Kidney (tissue), 13 donors: ENCODE measurements at regions not wholly inside any gene's neighbourhood (a gene's known extent, or its start where the extent isn't known, plus 50 kb on each side); places are given as distances from the start of the nearest gene placed in this dataset.

Source experiments
- DNase-seq, 5 donors: peaks; one replicate each; pipeline ENCODE4 v3.0.0-alpha.2; 2013 to 2020
- FAIRE-seq: peaks from 2 replicates; lab custom pipeline; 2012; peaks lifted over from hg19 to GRCh38; lab: Jason Lieb, UNC
- H3K27ac ChIP-seq, 2 donors: one replicate each; pipeline ENCODE4 v1.7.0; 2013; ENCODE audit warnings: low read depth in 2 of 2, low read length in 2 of 2, inconsistent platforms in 1 of 2
- H3K27me3 ChIP-seq: one replicate; pipeline ENCODE4 v1.7.1; 2013; ENCODE audit warnings: low read length, inconsistent platforms; ENCODE audit not compliant: control insufficient read depth, insufficient read depth
- H3K36me3 ChIP-seq, 3 donors: one replicate each; pipeline versions ENCODE4 v1.7.0 to v1.7.1; 2013; ENCODE audit warnings: low read length in 3 of 3, control low read depth in 1 of 3, inconsistent platforms in 1 of 3; ENCODE audit not compliant: insufficient read depth in 3 of 3, control insufficient read depth in 2 of 3
- H3K4me1 ChIP-seq, 3 donors: one replicate each; pipeline versions ENCODE4 v1.7.0 to v1.7.1; 2013; ENCODE audit warnings: low read length in 3 of 3, inconsistent platforms in 1 of 3, low read depth in 1 of 3; ENCODE audit not compliant: control insufficient read depth in 2 of 3, insufficient read depth in 2 of 3
- H3K4me3 ChIP-seq, 3 donors: one replicate each; pipeline versions ENCODE4 v1.7.0 to v1.8.1; 2013; ENCODE audit warnings: low read length in 3 of 3, control low read depth in 1 of 3, inconsistent platforms in 1 of 3
- H3K9ac ChIP-seq, 3 donors: one replicate each; pipeline versions ENCODE4 v1.7.0 to v1.7.1; 2013; ENCODE audit warnings: low read length in 3 of 3, control low read depth in 1 of 3, inconsistent platforms in 1 of 3
- H3K9me3 ChIP-seq, 3 donors: one replicate each; pipeline versions ENCODE4 v1.7.0 to v1.7.1; 2013; ENCODE audit warnings: low read length in 3 of 3, control low read depth in 1 of 3, inconsistent platforms in 1 of 3; ENCODE audit not compliant: control insufficient read depth in 2 of 3, insufficient read depth in 1 of 3
- intact Hi-C: fragments of 100-400 bp; cut with DNase I; formaldehyde crosslinking; loops from one replicate; pipeline ENCODE4 v1.11.1; 2022
- TF ChIP-seq, protein P1 (sequence below): IDR thresholded peaks from 3 replicates; pipeline ENCODE4 v1.5.1; 2012; ENCODE audit warnings: mild to moderate bottlenecking, moderate library complexity, borderline replicate concordance; ENCODE audit not compliant: insufficient read depth; ENCODE audit errors: extremely low read depth
- donor health status: control.
- donor health status: control.
- donor health status: control.
- donor health status: control.
- donor health status: control.
- donor health status: DM: yes; HTN: yes; CAD: no.
- donor health status: Normal renal cell carcinoma (clear cell type).

DNA sequence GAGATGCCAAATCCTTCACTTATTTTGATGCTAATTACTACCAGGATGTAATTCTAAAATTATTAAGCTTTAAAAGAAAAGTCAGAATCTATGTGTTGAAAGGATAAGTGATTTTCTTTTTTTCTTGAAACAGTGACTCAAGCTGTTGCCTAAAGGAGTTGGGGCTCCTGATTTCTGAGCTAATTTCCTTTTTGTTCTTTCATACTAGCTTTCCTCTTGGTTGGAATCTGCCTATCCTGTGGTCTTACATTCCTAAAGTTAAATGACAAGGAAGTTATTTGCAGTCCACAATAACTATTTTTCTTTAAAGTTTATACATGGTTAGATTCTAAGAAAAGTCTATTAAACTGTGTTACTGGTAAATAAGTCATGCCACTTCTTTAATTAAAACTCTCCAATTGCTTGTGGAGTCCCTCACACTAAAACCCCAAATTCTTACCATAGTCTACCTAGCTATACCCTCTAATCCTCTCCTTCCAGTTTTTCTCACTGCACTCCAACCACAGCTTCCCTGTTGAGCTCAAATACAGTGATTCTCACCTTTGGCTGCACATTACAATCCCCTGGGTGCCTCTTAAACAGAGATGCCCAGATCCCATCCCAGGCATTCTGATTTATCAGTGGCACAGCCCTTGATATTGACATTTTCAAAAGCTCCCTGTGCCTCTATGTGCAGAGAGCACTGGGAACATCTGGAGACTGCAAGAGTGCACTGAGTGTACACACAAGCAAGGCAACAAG, 63.3 kb upstream of the EFEMP1 start:
- H3K27ac ChIP-seq = no peak overlapping the region
- TF ChIP-seq, protein P1, sequence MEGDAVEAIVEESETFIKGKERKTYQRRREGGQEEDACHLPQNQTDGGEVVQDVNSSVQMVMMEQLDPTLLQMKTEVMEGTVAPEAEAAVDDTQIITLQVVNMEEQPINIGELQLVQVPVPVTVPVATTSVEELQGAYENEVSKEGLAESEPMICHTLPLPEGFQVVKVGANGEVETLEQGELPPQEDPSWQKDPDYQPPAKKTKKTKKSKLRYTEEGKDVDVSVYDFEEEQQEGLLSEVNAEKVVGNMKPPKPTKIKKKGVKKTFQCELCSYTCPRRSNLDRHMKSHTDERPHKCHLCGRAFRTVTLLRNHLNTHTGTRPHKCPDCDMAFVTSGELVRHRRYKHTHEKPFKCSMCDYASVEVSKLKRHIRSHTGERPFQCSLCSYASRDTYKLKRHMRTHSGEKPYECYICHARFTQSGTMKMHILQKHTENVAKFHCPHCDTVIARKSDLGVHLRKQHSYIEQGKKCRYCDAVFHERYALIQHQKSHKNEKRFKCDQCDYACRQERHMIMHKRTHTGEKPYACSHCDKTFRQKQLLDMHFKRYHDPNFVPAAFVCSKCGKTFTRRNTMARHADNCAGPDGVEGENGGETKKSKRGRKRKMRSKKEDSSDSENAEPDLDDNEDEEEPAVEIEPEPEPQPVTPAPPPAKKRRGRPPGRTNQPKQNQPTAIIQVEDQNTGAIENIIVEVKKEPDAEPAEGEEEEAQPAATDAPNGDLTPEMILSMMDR = no peak
- H3K4me1 ChIP-seq = no peaks in the 10 kb centered on the region
- no peaks in the 10 kb centered on the region for H3K9me3 ChIP-seq
- H3K9ac ChIP-seq = no peak overlapping the region
- H3K4me3 ChIP-seq = no peak overlapping the region
- H3K27me3 ChIP-seq = no peaks in the 10 kb centered on the region
- FAIRE-seq (no peak), DNase-seq (no peak)
- H3K36me3 ChIP-seq = no peaks in the 10 kb centered on the region
- intact Hi-C loops = no loop called here

DNA sequence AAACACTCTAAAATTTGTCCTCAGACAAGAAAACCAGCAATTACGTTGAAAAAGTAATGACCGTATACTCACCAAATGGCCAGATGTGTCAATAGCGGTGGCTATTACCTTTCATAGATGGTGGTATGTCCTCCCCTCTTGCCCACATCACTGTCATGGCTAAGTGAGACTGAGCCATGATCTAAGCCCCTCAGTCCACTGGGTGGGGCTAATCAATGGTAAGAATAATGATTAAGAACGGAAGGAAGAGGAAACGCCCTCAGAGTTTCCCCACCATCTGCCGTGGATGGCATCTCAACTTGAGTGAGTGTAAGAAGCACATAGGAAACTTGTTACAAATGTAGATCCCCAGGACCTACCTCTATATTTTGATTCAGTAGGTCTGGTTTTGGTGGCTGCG, 65.8 kb upstream of the EFEMP1 start:
- intact Hi-C loops = no loop called here
- no peak for FAIRE-seq
- H3K4me3 ChIP-seq = no peak overlapping the region
- no peak overlapping the region for H3K27ac ChIP-seq
- H3K27me3 ChIP-seq = no peaks in the 10 kb centered on the region
- no peaks in the 10 kb centered on the region for H3K9me3 ChIP-seq
- H3K4me1 ChIP-seq = peaks cover 0 to 2% (median 0%) of the 10 kb centered on the region in 3 donors
- TF ChIP-seq, protein P1 = no peak
- no peaks in the 10 kb centered on the region for H3K36me3 ChIP-seq
- H3K9ac ChIP-seq = no peak overlapping the region
- no peak for DNase-seq

DNA sequence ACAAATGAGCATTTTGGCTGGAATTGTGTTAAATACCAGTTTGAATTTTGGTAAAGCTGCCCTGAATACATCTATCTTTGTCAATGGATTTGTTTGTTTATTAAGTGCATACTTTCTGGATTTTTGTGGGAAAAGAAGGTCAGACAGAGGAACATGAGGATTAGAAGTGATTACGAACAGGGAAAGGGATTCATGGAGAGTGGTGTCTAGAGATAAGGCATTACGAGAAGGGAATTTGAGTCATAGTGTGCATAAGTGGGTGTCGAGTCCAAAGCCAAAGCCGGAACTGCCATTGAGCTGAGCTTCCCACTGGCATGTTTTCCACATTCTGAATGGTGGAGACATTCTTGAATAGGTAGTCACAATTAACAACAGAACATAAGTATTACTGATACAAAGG, 68.9 kb upstream of the EFEMP1 start:
- H3K4me3 ChIP-seq = no peak overlapping the region
- no peak overlapping the region for H3K27ac ChIP-seq
- TF ChIP-seq, protein P1 = no peak
- FAIRE-seq (no peak), DNase-seq (no peak)
- no peak overlapping the region for H3K9ac ChIP-seq
- intact Hi-C loops = no loop called here
- no peaks in the 10 kb centered on the region for H3K27me3 ChIP-seq
- no peaks in the 10 kb centered on the region for H3K9me3 ChIP-seq
- no peaks in the 10 kb centered on the region for H3K36me3 ChIP-seq
- H3K4me1 ChIP-seq = peaks cover 0 to 2% (median 0%) of the 10 kb centered on the region in 3 donors
